Trophoblast cell (in vitro differentiated cells and primary cell): ENCODE measurements at regions not wholly inside any gene's neighbourhood (a gene's known extent, or its start where the extent isn't known, plus 50 kb on each side); places are given as distances from the start of the nearest gene placed in this dataset.

Experiments used
- DNase-seq, 2 donors: peaks; one replicate each; pipeline ENCODE4 v3.0.0-alpha.2; 2016
- H2AFZ ChIP-seq: 2 replicates; pipeline ENCODE4 v1.6.1; 2013; ENCODE audit warnings: low read length, moderate library complexity, mild to moderate bottlenecking; ENCODE audit not compliant: insufficient read depth, poor library complexity
- H2AK5ac ChIP-seq: 2 replicates; pipeline ENCODE4 v1.6.1; 2013; ENCODE audit warnings: mild to moderate bottlenecking, low read length
- H2BK120ac ChIP-seq: 2 replicates; pipeline ENCODE4 v1.6.1; 2013; ENCODE audit warnings: low read length, mild to moderate bottlenecking, moderate library complexity; ENCODE audit not compliant: insufficient read depth, poor library complexity
- H2BK12ac ChIP-seq: 2 replicates; pipeline ENCODE4 v1.6.1; 2013; ENCODE audit warnings: mild to moderate bottlenecking, low read length, moderate library complexity
- H2BK5ac ChIP-seq: 2 replicates; pipeline ENCODE4 v1.6.1; 2013; ENCODE audit warnings: low read length, low read depth, moderate library complexity, mild to moderate bottlenecking; ENCODE audit not compliant: poor library complexity
- H3K14ac ChIP-seq: 2 replicates; pipeline ENCODE4 v1.6.1; 2013; ENCODE audit warnings: mild to moderate bottlenecking, low read length
- H3K18ac ChIP-seq: 2 replicates; pipeline ENCODE4 v1.6.1; 2013; ENCODE audit warnings: mild to moderate bottlenecking, low read length
- H3K23ac ChIP-seq: 2 replicates; pipeline ENCODE4 v1.6.1; 2013; ENCODE audit warnings: low read length
- H3K27ac ChIP-seq: 2 replicates; pipeline ENCODE4 v1.5.1; 2013; ENCODE audit warnings: low read depth, mild to moderate bottlenecking, inconsistent platforms, low read length, moderate library complexity
- H3K27me3 ChIP-seq: 2 replicates; pipeline ENCODE4 v1.6.1; 2013; ENCODE audit warnings: inconsistent platforms, mild to moderate bottlenecking, low read length, moderate library complexity; ENCODE audit not compliant: insufficient read depth
- H3K36me3 ChIP-seq, 2 experiments: 1 replicate in 1 of 2; 2 replicates in 1 of 2; pipeline ENCODE4 v1.6.1; 2013; ENCODE audit warnings: low read length in 2 of 2, mild to moderate bottlenecking in 2 of 2, moderate library complexity in 1 of 2; ENCODE audit not compliant: insufficient read depth in 2 of 2, control insufficient read depth in 1 of 2
- H3K4ac ChIP-seq: 2 replicates; pipeline ENCODE4 v1.6.1; 2013; ENCODE audit warnings: low read depth, mild to moderate bottlenecking, low read length, moderate library complexity
- H3K4me1 ChIP-seq, 2 experiments: 1 replicate in 1 of 2; 2 replicates in 1 of 2; pipeline ENCODE4 v1.6.1; 2013; ENCODE audit warnings: low read length in 2 of 2, mild to moderate bottlenecking in 2 of 2, moderate library complexity in 1 of 2; ENCODE audit not compliant: insufficient read depth in 2 of 2, control insufficient read depth in 1 of 2
- H3K4me2 ChIP-seq: 2 replicates; pipeline ENCODE4 v1.6.1; 2013; ENCODE audit warnings: inconsistent platforms, mild to moderate bottlenecking, low read length, moderate library complexity
- H3K4me3 ChIP-seq: 2 replicates; pipeline ENCODE4 v1.5.1; 2013; ENCODE audit warnings: mild to moderate bottlenecking, low read depth, low read length, inconsistent platforms
- H3K79me1 ChIP-seq: one replicate; pipeline ENCODE4 v1.6.1; 2013; ENCODE audit warnings: low read length
- H3K79me2 ChIP-seq: 2 replicates; pipeline ENCODE4 v1.6.1; 2013; ENCODE audit warnings: low read length, mild to moderate bottlenecking; ENCODE audit not compliant: control insufficient read depth, insufficient read depth, poor library complexity
- H3K9ac ChIP-seq: 2 replicates; pipeline ENCODE4 v1.6.1; 2013; ENCODE audit warnings: mild to moderate bottlenecking, low read length
- H3K9me3 ChIP-seq: 2 replicates; pipeline ENCODE4 v1.6.1; 2013; ENCODE audit warnings: low read depth, mild to moderate bottlenecking, control low read depth, inconsistent platforms, low read length; ENCODE audit not compliant: insufficient read depth
- H4K12ac ChIP-seq: 2 replicates; pipeline ENCODE4 v1.6.1; 2013; ENCODE audit warnings: low read depth, mild to moderate bottlenecking, low read length, moderate library complexity
- H4K8ac ChIP-seq: 2 replicates; pipeline ENCODE4 v1.6.1; 2013; ENCODE audit warnings: low read depth, mild to moderate bottlenecking, low read length, moderate library complexity
- H4K91ac ChIP-seq: one replicate; pipeline ENCODE4 v1.6.1; 2013; ENCODE audit warnings: low read depth, mild to moderate bottlenecking, low read length, moderate library complexity
- WGBS: extraction: QIAGEN DNeasy Blood & Tissue Kit; methylation state at CpG from one replicate; pipeline ENCODE4 v1.1.7; 2013; ENCODE audit warnings: missing lambda C conversion rate; ENCODE audit not compliant: insufficient read length, insufficient coverage; ENCODE audit errors: extremely low coverage; 5-methylcytosine and 5-hydroxymethylcytosine counted together

DNA sequence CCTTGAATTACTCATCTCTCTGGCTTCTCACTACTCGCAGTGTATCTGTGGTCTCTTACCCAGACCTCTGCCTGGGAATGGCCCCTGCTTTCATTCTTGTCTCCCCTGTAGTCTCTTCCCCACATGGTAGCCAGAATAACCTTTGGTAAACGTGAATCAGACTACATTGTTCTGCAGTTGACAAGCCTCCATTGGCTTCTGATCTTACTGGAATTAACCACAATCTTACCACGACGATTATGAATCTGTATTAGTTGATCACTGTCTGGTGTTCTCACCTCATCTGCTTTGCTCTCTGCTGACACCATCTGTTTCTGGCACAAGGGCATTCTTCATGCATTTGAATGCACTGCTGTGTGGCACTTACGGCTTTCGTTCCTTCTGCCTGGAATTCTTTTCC, 781.2 kb downstream of the MTRR start:
- H3K14ac ChIP-seq = no peak overlapping the region
- H3K4me1 ChIP-seq = no peaks in the 10 kb centered on the region
- no peak overlapping the region for H4K12ac ChIP-seq
- no peak overlapping the region for H2BK12ac ChIP-seq
- no peak overlapping the region for H3K4me2 ChIP-seq
- H2AFZ ChIP-seq = no peak overlapping the region
- H2AK5ac ChIP-seq = no peak overlapping the region
- no peak overlapping the region for H3K4me3 ChIP-seq
- DNase-seq = no peak
- H3K79me1 ChIP-seq = no peaks in the 10 kb centered on the region
- no peak overlapping the region for H4K91ac ChIP-seq
- no peak overlapping the region for H4K8ac ChIP-seq
- no peak overlapping the region for H3K27ac ChIP-seq
- no peak overlapping the region for H3K9ac ChIP-seq
- no peaks in the 10 kb centered on the region for H3K79me2 ChIP-seq
- no peaks in the 10 kb centered on the region for H3K36me3 ChIP-seq
- H3K27me3 ChIP-seq = no peaks in the 10 kb centered on the region
- WGBS = no CpG with 5 or more reads among the region's 6 CpGs
- H3K9me3 ChIP-seq = no peaks in the 10 kb centered on the region
- no peak overlapping the region for H2BK5ac ChIP-seq
- H3K4ac ChIP-seq = no peak overlapping the region
- no peak overlapping the region for H2BK120ac ChIP-seq
- no peak overlapping the region for H3K23ac ChIP-seq
- no peak overlapping the region for H3K18ac ChIP-seq

DNA sequence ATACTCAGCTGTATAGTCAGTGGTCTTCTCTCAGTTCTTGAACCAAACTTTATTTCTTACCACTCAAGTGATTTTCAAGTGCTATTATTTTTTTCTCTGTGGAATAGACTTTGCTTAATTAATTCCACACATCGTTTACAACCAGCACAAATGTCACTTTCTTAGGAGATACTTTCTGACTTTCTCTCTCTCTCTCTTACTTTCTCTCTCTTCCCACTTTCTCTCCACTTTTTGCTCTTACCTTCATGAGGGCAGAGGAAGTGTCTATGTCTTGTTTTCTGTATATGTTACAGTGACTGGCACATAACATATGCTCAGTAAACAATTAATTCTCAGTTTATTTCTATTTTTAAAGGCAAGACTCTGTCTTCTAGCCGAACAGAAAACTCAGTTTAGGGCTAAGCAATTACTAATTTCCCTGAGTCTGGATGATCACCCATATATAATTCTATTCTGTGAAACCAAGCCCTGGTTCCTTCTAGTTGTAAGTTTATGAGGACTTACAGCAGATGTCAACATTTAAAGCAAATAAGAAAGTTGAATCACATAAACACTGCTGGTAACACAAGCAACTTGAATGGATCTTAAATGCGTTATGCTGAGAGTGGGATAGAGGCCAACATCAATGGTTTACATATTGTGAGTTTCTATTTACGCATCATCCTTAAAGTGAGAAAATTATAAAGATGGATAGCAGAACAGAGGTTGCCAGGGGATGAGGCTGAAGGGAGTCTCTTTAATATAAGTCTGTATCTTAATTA, 791.4 kb downstream of the MTRR start:
- Histone ChIP-seq H3K27ac (no peak overlapping the region), H4K8ac (no peak overlapping the region), H3K9ac (no peak overlapping the region), H4K12ac (no peak overlapping the region), H2AFZ (no peak overlapping the region), H2AK5ac (no peak overlapping the region), H3K9me3 (no peaks in the 10 kb centered on the region), H2BK12ac (no peak overlapping the region), H3K23ac (no peak overlapping the region), H3K4ac (no peak overlapping the region), H2BK5ac (no peak overlapping the region), H3K4me2 (no peak overlapping the region), H3K4me1 (no peaks in the 10 kb centered on the region), H3K79me1 (no peaks in the 10 kb centered on the region), H3K18ac (no peak overlapping the region), H3K27me3 (no peaks in the 10 kb centered on the region), H4K91ac (no peak overlapping the region), H3K36me3 (no peaks in the 10 kb centered on the region), H3K14ac (no peak overlapping the region), H2BK120ac (no peak overlapping the region), H3K79me2 (no peaks in the 10 kb centered on the region), H3K4me3 (no peak overlapping the region)
- no CpG with 5 or more reads among the region's 4 CpGs for WGBS
- no peak for DNase-seq

DNA sequence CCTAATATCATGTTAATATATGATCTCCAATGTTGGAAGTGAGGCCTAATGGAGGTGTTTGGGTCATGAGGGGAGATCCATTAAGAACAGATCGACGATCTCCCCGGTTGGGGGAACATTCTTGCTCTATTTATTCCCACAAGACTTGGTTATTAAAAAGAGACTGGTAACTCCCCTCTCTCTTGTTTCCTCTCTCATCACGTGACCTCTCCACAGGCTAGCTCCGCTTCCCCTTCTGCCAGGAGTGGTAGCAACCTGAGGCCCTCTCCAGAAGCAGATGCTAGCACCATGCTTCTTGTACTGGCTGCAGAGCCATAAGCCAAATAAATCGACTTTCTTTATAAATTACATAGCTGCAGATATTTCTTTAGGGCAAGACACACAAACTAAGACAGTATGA, 794.4 kb downstream of the MTRR start:
- H3K4me1 ChIP-seq = no peaks in the 10 kb centered on the region
- no peaks in the 10 kb centered on the region for H3K9me3 ChIP-seq
- no peak overlapping the region for H3K23ac ChIP-seq
- no peak overlapping the region for H4K8ac ChIP-seq
- no peaks in the 10 kb centered on the region for H3K79me2 ChIP-seq
- no peak overlapping the region for H2AK5ac ChIP-seq
- no peaks in the 10 kb centered on the region for H3K36me3 ChIP-seq
- H3K4me3 ChIP-seq = no peak overlapping the region
- H3K18ac ChIP-seq = no peak overlapping the region
- no peak overlapping the region for H3K4ac ChIP-seq
- H3K27me3 ChIP-seq = no peaks in the 10 kb centered on the region
- H3K4me2 ChIP-seq = no peak overlapping the region
- no peaks in the 10 kb centered on the region for H3K79me1 ChIP-seq
- H4K91ac ChIP-seq = no peak overlapping the region
- H2BK120ac ChIP-seq = no peak overlapping the region
- H3K9ac ChIP-seq = no peak overlapping the region
- H3K14ac ChIP-seq = no peak overlapping the region
- no peak overlapping the region for H2BK5ac ChIP-seq
- H2BK12ac ChIP-seq = no peak overlapping the region
- H4K12ac ChIP-seq = no peak overlapping the region
- H2AFZ ChIP-seq = no peak overlapping the region
- no peak for DNase-seq
- no CpG with 5 or more reads among the region's 6 CpGs for WGBS
- no peak overlapping the region for H3K27ac ChIP-seq

DNA sequence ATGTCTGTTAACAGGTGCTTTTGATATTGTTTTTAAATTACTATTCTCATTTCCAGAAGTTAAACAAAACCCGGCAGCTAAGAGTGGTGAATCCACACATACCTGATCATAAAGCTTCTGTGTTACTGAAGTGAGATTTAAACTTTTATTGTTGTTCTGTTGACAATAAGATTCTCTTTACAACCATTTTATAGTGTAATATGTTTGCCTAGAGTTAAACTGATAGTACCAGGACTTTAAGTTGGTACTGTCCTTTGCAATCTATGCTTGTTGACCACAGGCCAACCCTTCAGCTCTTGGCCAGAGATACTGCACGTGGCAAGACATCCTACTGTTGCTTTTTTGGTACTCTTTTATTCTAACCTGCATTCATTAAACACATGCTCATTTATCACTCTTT, 806.2 kb downstream of the MTRR start:
- no peak overlapping the region for H3K4ac ChIP-seq
- DNase-seq = no peak

More for the DNA sequence above, 806.2 kb downstream of the MTRR start:
- H3K9ac ChIP-seq = no peak overlapping the region
- no peak overlapping the region for H3K23ac ChIP-seq
- H2AK5ac ChIP-seq = no peak overlapping the region
- H3K79me2 ChIP-seq = no peaks in the 10 kb centered on the region
- H2BK5ac ChIP-seq = no peak overlapping the region
- no peak overlapping the region for H2AFZ ChIP-seq
- no peak overlapping the region for H2BK120ac ChIP-seq
- H3K14ac ChIP-seq = no peak overlapping the region
- no peak overlapping the region for H4K91ac ChIP-seq
- no peaks in the 10 kb centered on the region for H3K36me3 ChIP-seq
- H4K12ac ChIP-seq = no peak overlapping the region
- H4K8ac ChIP-seq = no peak overlapping the region
- H3K9me3 ChIP-seq = no peaks in the 10 kb centered on the region
- no peak overlapping the region for H3K27ac ChIP-seq
- H3K27me3 ChIP-seq = no peaks in the 10 kb centered on the region
- no peak overlapping the region for H3K18ac ChIP-seq
- H3K4me1 ChIP-seq = no peaks in the 10 kb centered on the region
- H3K4me2 ChIP-seq = no peak overlapping the region
- no peak overlapping the region for H2BK12ac ChIP-seq
- WGBS = no CpG with 5 or more reads among the region's 2 CpGs
- H3K79me1 ChIP-seq = no peaks in the 10 kb centered on the region
- H3K4me3 ChIP-seq = no peak overlapping the region
